ENCODE measurements at regions not wholly inside any gene's neighbourhood (a gene's known extent, or its start where the extent isn't known, plus 50 kb on each side); places are given as distances from the start of the nearest gene placed in this dataset.

GRCh38 chr11:97732011-97732632 lies 1288.6 kb upstream of the CNTN5 start:
- H3K27ac Mint-ChIP-seq = no peak overlapping the region
- no peaks in the 10 kb centered on the region for H3K9me3 ChIP-seq (ENCODE audit: control insufficient read depth, low read depth, low read length)
- no peaks in the 10 kb centered on the region for H3K27me3 Mint-ChIP-seq (ENCODE audit: low read depth)
- no peak overlapping the region for H4K91ac ChIP-seq (ENCODE audit: insufficient read length, low read depth, low read length)
- no peak overlapping the region for H4K5ac ChIP-seq (ENCODE audit: insufficient read length, low read depth, low read length)
- H2BK12ac ChIP-seq (ENCODE audit: insufficient read length, low read depth, low read length) = no peak overlapping the region
- H3K4me1 ChIP-seq (ENCODE audit: insufficient read depth, low read length) = no peaks in the 10 kb centered on the region; the same call in 1 of the 2 replicates
- H4K8ac ChIP-seq (replicated peaks; ENCODE audit: insufficient read length, low read depth, low read length) = no peak overlapping the region
- no peak for TF ChIP-seq CTCF (conservative IDR thresholded peaks at IDR 0.05)
- no peak for DNase-seq
- H3K27ac ChIP-seq (ENCODE audit: insufficient read length, low read depth, low read length) = no peak overlapping the region
- no peak overlapping the region for H3K4me3 Mint-ChIP-seq
- peaks cover 3 to 8% (median 7%) of the 10 kb centered on the region in 3 experiments; a peak in 5 of 7 replicates for H3K36me3 Mint-ChIP-seq (ENCODE audit: insufficient read depth in 1 of 3, low read depth in 3 of 3)
- no peaks in the 10 kb centered on the region for H3K27me3 ChIP-seq (ENCODE audit: insufficient read depth, low read length)
- no peaks in the 10 kb centered on the region for H3K23me2 ChIP-seq (ENCODE audit: insufficient read length, low read depth, low read length, poor library complexity, severe bottlenecking)
- no peaks in the 10 kb centered on the region for H4K20me1 ChIP-seq (ENCODE audit: control insufficient read depth, insufficient read depth, insufficient read length)
- H3K4ac ChIP-seq (ENCODE audit: low read depth, low read length) = no peak overlapping the region
- H3K4me2 ChIP-seq (ENCODE audit: insufficient read depth, insufficient read length, low read length) = no peak overlapping the region
- no peak overlapping the region for H2BK120ac ChIP-seq (ENCODE audit: low read depth, low read length, poor library complexity, severe bottlenecking)
- no peak overlapping the region for H3T11ph ChIP-seq (ENCODE audit: low read length)
- no CpG with 5 or more reads among the region's 1 CpG for WGBS (ENCODE audit: extremely low coverage, insufficient read length, low lambda C conversion rate)
- no peak overlapping the region for H2BK20ac ChIP-seq (ENCODE audit: low read depth, low read length, poor library complexity, severe bottlenecking)
- no peak overlapping the region for H2AFZ ChIP-seq (ENCODE audit: low read length)
- no peak overlapping the region for H3K56ac ChIP-seq (ENCODE audit: insufficient read length, low read depth, low read length)
- H3K18ac ChIP-seq (ENCODE audit: insufficient read length, low read depth, low read length) = no peak overlapping the region
- H3K9me3 Mint-ChIP-seq = peaks cover 7 to 13% of the 10 kb centered on the region in 2 experiments; a peak in 4 of 5 replicates
- no peak overlapping the region for H2BK5ac ChIP-seq (ENCODE audit: insufficient read length, low read length)
- no peak overlapping the region for H2AK5ac ChIP-seq (ENCODE audit: insufficient read length, low read length)
- H3K79me2 ChIP-seq (ENCODE audit: insufficient read depth, low read length) = no peaks in the 10 kb centered on the region
- no peaks in the 10 kb centered on the region for H3K79me1 ChIP-seq (ENCODE audit: insufficient read depth, low read depth, low read length, poor library complexity, severe bottlenecking)
- no peak overlapping the region for H3K14ac ChIP-seq (ENCODE audit: insufficient read depth, low read length)
- H3K4me1 Mint-ChIP-seq = peaks cover 8 to 12% of the 10 kb centered on the region in 2 experiments
- H2BK15ac ChIP-seq (ENCODE audit: low read depth, low read length) = no peak overlapping the region
- H3K9ac ChIP-seq (ENCODE audit: extremely low read depth, insufficient read length, low read length) = no peak overlapping the region
- no peak overlapping the region for H3K23ac ChIP-seq (ENCODE audit: insufficient read length, low read depth, low read length)
